ENCODE measurements at regions not wholly inside any gene's neighbourhood (a gene's known extent, or its start where the extent isn't known, plus 50 kb on each side); places are given as distances from the start of the nearest gene placed in this dataset.

- no peak for TF ChIP-seq EZH2 (IDR thresholded peaks at IDR 0.05; ENCODE audit: borderline replicate concordance, low read length)
- TF ChIP-seq CTCF (IDR thresholded peaks at IDR 0.05; ENCODE audit: low read length): no peak
- H3K36me3 ChIP-seq (ENCODE audit: insufficient read depth, low read length): no peaks in the 10 kb centered on the region
- no peaks in the 10 kb centered on the region for H3K9me3 ChIP-seq (ENCODE audit: low read length)
- no peak overlapping the region for H3K4me2 ChIP-seq (ENCODE audit: low read length)
- no peaks in the 10 kb centered on the region for H4K20me1 ChIP-seq (ENCODE audit: insufficient read depth, low read length)
- no peak overlapping the region for H3K4me3 ChIP-seq (ENCODE audit: low read depth, low read length, poor library complexity, severe bottlenecking)
- no peaks in the 10 kb centered on the region for H3K27me3 ChIP-seq (ENCODE audit: insufficient read depth, low read length)
- H3K9ac ChIP-seq (ENCODE audit: low read length): no peak overlapping the region
- no peaks in the 10 kb centered on the region for H3F3A ChIP-seq (ENCODE audit: insufficient read depth, low read length)
- no peak overlapping the region for H3K27ac ChIP-seq (ENCODE audit: low read depth, low read length, poor library complexity, severe bottlenecking)
- no peaks in the 10 kb centered on the region for H3K9me2 ChIP-seq (ENCODE audit: low read depth, low read length)
- H3K79me2 ChIP-seq (ENCODE audit: insufficient read depth, low read length): no peaks in the 10 kb centered on the region
- H2AFZ ChIP-seq (ENCODE audit: low read length): no peak overlapping the region
- no peaks in the 10 kb centered on the region for H3K4me1 ChIP-seq (ENCODE audit: insufficient read depth, low read length, severe bottlenecking)
These were observed 196.3 kb upstream of the KLF4 start for GRCh38 chr9:107685901-107686300.

- H3K4me2 ChIP-seq (ENCODE audit: low read length): no peak overlapping the region
- no peaks in the 10 kb centered on the region for H3F3A ChIP-seq (ENCODE audit: insufficient read depth, low read length)
- no peak overlapping the region for H3K27ac ChIP-seq (ENCODE audit: low read depth, low read length, poor library complexity, severe bottlenecking)
- no peaks in the 10 kb centered on the region for H3K9me2 ChIP-seq (ENCODE audit: low read depth, low read length)
- no peaks in the 10 kb centered on the region for H3K4me1 ChIP-seq (ENCODE audit: insufficient read depth, low read length, severe bottlenecking)
- H2AFZ ChIP-seq (ENCODE audit: low read length): no peak overlapping the region
- H4K20me1 ChIP-seq (ENCODE audit: insufficient read depth, low read length): no peaks in the 10 kb centered on the region
- H3K9me3 ChIP-seq (ENCODE audit: low read length): no peaks in the 10 kb centered on the region
- H3K9ac ChIP-seq (ENCODE audit: low read length): no peak overlapping the region
- H3K79me2 ChIP-seq (ENCODE audit: insufficient read depth, low read length): no peaks in the 10 kb centered on the region
- no peaks in the 10 kb centered on the region for H3K27me3 ChIP-seq (ENCODE audit: insufficient read depth, low read length)
- H3K36me3 ChIP-seq (ENCODE audit: insufficient read depth, low read length): no peaks in the 10 kb centered on the region
- no peak for TF ChIP-seq EZH2 (IDR thresholded peaks at IDR 0.05; ENCODE audit: borderline replicate concordance, low read length)
- TF ChIP-seq CTCF (IDR thresholded peaks at IDR 0.05; ENCODE audit: low read length): no peak
- no peak overlapping the region for H3K4me3 ChIP-seq (ENCODE audit: low read depth, low read length, poor library complexity, severe bottlenecking)
These were observed 195.8 kb upstream of the KLF4 start for GRCh38 chr9:107685376-107685775.

GRCh38 chr9:107684224-107684623, 194.7 kb upstream of the KLF4 start:
- Histone ChIP-seq H3K9ac (ENCODE audit: low read length) (no peak overlapping the region), H2AFZ (ENCODE audit: low read length) (no peak overlapping the region), H3K79me2 (ENCODE audit: insufficient read depth, low read length) (no peaks in the 10 kb centered on the region), H3F3A (ENCODE audit: insufficient read depth, low read length) (no peaks in the 10 kb centered on the region), H3K27me3 (ENCODE audit: insufficient read depth, low read length) (no peaks in the 10 kb centered on the region), H3K4me3 (ENCODE audit: low read depth, low read length, poor library complexity, severe bottlenecking) (no peak overlapping the region), H3K9me2 (ENCODE audit: low read depth, low read length) (no peaks in the 10 kb centered on the region), H4K20me1 (ENCODE audit: insufficient read depth, low read length) (no peaks in the 10 kb centered on the region), H3K36me3 (ENCODE audit: insufficient read depth, low read length) (no peaks in the 10 kb centered on the region), H3K27ac (ENCODE audit: low read depth, low read length, poor library complexity, severe bottlenecking) (no peak overlapping the region), H3K4me1 (ENCODE audit: insufficient read depth, low read length, severe bottlenecking) (no peaks in the 10 kb centered on the region), H3K4me2 (ENCODE audit: low read length) (no peak overlapping the region), H3K9me3 (ENCODE audit: low read length) (no peaks in the 10 kb centered on the region)
- no peak for TF ChIP-seq EZH2 (IDR thresholded peaks at IDR 0.05; ENCODE audit: borderline replicate concordance, low read length)
- no peak for TF ChIP-seq CTCF (IDR thresholded peaks at IDR 0.05; ENCODE audit: low read length)

Measured in OCI-LY1 (cell line).